ENCODE measurements at regions not wholly inside any gene's neighbourhood (a gene's known extent, or its start where the extent isn't known, plus 50 kb on each side); places are given as distances from the start of the nearest gene placed in this dataset.

- TF ChIP-seq EZH2 (IDR thresholded peaks at IDR 0.05; ENCODE audit: insufficient read depth, poor library complexity, severe bottlenecking) (no peak), EZH2phosphoT487 (IDR thresholded peaks at IDR 0.05; ENCODE audit: insufficient read depth, low read depth) (no peak)
Observed at GRCh38 chr1:188433425-188433824, 1604.7 kb downstream of the PLA2G4A start.
